DOHH2 (cell line): ENCODE measurements at regions not wholly inside any gene's neighbourhood (a gene's known extent, or its start where the extent isn't known, plus 50 kb on each side); places are given as distances from the start of the nearest gene placed in this dataset.

Source experiments
- EZH2phosphoT487 ChIP-seq: fragments of 200-600 bp; sonication (generic); IDR thresholded peaks from 2 replicates; pipeline ENCODE4 v1.6.1; 2017; ENCODE audit warnings: borderline replicate concordance, mild to moderate bottlenecking, antibody characterized with exemption, low read length, moderate library complexity, mixed read lengths
- TF ChIP-seq, protein P1 (sequence below): fragments of 200-600 bp; sonication (generic); IDR thresholded peaks from one replicate; pipeline ENCODE4 v1.5.1; 2014; ENCODE audit warnings: antibody characterized with exemption, mild to moderate bottlenecking, low read depth, low read length; ENCODE audit not compliant: poor library complexity, severe bottlenecking

DNA sequence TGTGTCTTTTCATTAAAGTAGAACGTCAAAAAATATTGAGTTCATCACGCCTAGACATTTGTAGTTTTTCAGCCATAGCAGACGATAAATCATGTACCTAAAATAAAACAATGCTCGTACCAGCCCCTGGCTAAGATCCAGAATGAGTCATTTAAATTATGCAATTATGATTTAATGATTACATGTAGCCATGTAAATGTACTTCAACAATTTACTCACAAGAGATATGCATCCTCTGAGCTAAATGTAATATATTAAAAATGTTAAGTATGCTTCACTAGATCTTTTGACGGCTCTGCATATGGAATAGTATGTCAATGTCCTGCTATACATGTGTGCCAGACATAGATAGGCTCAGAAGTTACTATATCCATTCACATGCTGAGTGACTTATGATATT is 1077.8 kb downstream of the ARAP2 start:
- TF ChIP-seq, protein P1, sequence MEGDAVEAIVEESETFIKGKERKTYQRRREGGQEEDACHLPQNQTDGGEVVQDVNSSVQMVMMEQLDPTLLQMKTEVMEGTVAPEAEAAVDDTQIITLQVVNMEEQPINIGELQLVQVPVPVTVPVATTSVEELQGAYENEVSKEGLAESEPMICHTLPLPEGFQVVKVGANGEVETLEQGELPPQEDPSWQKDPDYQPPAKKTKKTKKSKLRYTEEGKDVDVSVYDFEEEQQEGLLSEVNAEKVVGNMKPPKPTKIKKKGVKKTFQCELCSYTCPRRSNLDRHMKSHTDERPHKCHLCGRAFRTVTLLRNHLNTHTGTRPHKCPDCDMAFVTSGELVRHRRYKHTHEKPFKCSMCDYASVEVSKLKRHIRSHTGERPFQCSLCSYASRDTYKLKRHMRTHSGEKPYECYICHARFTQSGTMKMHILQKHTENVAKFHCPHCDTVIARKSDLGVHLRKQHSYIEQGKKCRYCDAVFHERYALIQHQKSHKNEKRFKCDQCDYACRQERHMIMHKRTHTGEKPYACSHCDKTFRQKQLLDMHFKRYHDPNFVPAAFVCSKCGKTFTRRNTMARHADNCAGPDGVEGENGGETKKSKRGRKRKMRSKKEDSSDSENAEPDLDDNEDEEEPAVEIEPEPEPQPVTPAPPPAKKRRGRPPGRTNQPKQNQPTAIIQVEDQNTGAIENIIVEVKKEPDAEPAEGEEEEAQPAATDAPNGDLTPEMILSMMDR: no peak
- TF ChIP-seq EZH2phosphoT487: no peak
